Body of pancreas (tissue), 4 donors: ENCODE measurements at regions not wholly inside any gene's neighbourhood (a gene's known extent, or its start where the extent isn't known, plus 50 kb on each side); places are given as distances from the start of the nearest gene placed in this dataset.

Experiments used
- CTCF ChIP-seq, 7 experiments: fragments of 450-650 bp in 4 of 7; fragments of 200-600 bp in 3 of 7; sonication (generic) in 3 of 7; IDR thresholded peaks; one replicate each; pipeline ENCODE4 v1.5.1; 2016 to 2019; ENCODE audit warnings: antibody characterized with exemption in 7 of 7
- POLR2A ChIP-seq, 3 donors: fragments of 450-650 bp; IDR thresholded peaks; one replicate each; pipeline ENCODE4 v1.6.1; 2016; ENCODE audit warnings: antibody characterized with exemption in 3 of 3, mild to moderate bottlenecking in 2 of 3

GRCh38 chr10:105827133-105827532 lies 1186.0 kb downstream of the SORCS3 start:
- TF ChIP-seq CTCF (IDR thresholded peaks at IDR 0.05) = no peak
- TF ChIP-seq POLR2A (IDR thresholded peaks at IDR 0.05) = no peak
